SK-N-SH treated with all-trans-retinoic acid at 6 μM for 48 hours (cell line): ENCODE measurements at regions not wholly inside any gene's neighbourhood (a gene's known extent, or its start where the extent isn't known, plus 50 kb on each side); places are given as distances from the start of the nearest gene placed in this dataset.

Experiments used
- ZFP30 ChIP-seq: fragments of 450-650 bp; formaldehyde crosslinking; IDR thresholded peaks from 2 replicates; pipeline ENCODE4 v1.5.0; 2022; ENCODE audit warnings: mild to moderate bottlenecking, moderate library complexity
- TF ChIP-seq, protein P1 (sequence below): fragments of 250-450 bp; sonication (Bioruptor Pico); IDR thresholded peaks from 2 replicates; pipeline ENCODE4 v1.8.0; 2020; ENCODE audit warnings: mild to moderate bottlenecking, moderate library complexity, borderline replicate concordance

DNA sequence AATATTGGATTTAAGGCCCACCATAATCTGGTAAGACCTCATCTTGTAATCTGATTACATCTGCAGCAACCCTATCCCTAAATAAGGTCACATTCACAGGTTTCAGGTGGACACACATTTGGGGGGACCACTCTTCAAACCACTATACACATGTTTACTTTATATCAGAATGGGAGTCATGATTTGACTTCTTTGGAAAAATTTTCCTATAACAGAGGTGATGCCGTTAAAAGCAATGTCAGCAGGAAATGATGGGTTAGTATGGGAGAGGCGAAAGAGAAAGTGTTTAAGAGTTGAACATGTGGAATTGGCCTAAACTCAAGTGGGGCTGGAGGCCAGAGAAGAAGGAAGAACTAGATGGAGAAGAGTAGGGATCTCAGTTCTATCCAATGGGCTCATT, 281.7 kb upstream of the ERCC4 start:
- no peak for TF ChIP-seq ZFP30 (CRISPR knock-in tag)
- TF ChIP-seq, protein P1, sequence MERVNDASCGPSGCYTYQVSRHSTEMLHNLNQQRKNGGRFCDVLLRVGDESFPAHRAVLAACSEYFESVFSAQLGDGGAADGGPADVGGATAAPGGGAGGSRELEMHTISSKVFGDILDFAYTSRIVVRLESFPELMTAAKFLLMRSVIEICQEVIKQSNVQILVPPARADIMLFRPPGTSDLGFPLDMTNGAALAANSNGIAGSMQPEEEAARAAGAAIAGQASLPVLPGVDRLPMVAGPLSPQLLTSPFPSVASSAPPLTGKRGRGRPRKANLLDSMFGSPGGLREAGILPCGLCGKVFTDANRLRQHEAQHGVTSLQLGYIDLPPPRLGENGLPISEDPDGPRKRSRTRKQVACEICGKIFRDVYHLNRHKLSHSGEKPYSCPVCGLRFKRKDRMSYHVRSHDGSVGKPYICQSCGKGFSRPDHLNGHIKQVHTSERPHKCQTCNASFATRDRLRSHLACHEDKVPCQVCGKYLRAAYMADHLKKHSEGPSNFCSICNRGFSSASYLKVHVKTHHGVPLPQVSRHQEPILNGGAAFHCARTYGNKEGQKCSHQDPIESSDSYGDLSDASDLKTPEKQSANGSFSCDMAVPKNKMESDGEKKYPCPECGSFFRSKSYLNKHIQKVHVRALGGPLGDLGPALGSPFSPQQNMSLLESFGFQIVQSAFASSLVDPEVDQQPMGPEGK, result no peak
